GM12872 (cell line): ENCODE measurements at regions not wholly inside any gene's neighbourhood (a gene's known extent, or its start where the extent isn't known, plus 50 kb on each side); places are given as distances from the start of the nearest gene placed in this dataset.

Experiments used
- CTCF ChIP-seq: IDR thresholded peaks from 3 replicates; pipeline ENCODE4 v1.5.1; 2011; ENCODE audit warnings: low read depth, mild to moderate bottlenecking, low read length, moderate library complexity; ENCODE audit not compliant: insufficient read depth

GRCh38 chr12:94766397-94766796 is 116.0 kb upstream of the TMCC3 start:
- TF ChIP-seq CTCF, result no peak

- TF ChIP-seq CTCF, result no peak
Observed at GRCh38 chr12:94763462-94763861, 113.1 kb upstream of the TMCC3 start.

GRCh38 chr12:94762943-94763342 is 112.6 kb upstream of the TMCC3 start:
- TF ChIP-seq CTCF, result no peak

- no peak for TF ChIP-seq CTCF
Observed at GRCh38 chr12:94762259-94762942, 112.0 kb upstream of the TMCC3 start.

- TF ChIP-seq CTCF, result no peak
Observed at GRCh38 chr12:94761559-94761958, 111.2 kb upstream of the TMCC3 start.

- no peak for TF ChIP-seq CTCF
Observed at GRCh38 chr12:94760786-94761185, 110.4 kb upstream of the TMCC3 start.

- no peak for TF ChIP-seq CTCF
Observed at GRCh38 chr12:94756789-94757188, 106.4 kb upstream of the TMCC3 start.
